ENCODE measurements at regions not wholly inside any gene's neighbourhood (a gene's known extent, or its start where the extent isn't known, plus 50 kb on each side); places are given as distances from the start of the nearest gene placed in this dataset.

GRCh38 chr15:97736748-97737147, 223.8 kb upstream of the ARRDC4 start:
- no peak for TF ChIP-seq EZH2 (IDR thresholded peaks at IDR 0.05; ENCODE audit: insufficient read depth, poor library complexity, severe bottlenecking)
- TF ChIP-seq EZH2phosphoT487 (IDR thresholded peaks at IDR 0.05; ENCODE audit: insufficient read depth, low read depth) = no peak

Measured in GM23248 (cell line).